ENCODE measurements at regions not wholly inside any gene's neighbourhood (a gene's known extent, or its start where the extent isn't known, plus 50 kb on each side); places are given as distances from the start of the nearest gene placed in this dataset.

GRCh38 chr12:131609762-131610161 lies 101.1 kb upstream of the SFSWAP start:
- TF ChIP-seq CTCF (IDR thresholded peaks at IDR 0.05) (no peak), POLR2A (IDR thresholded peaks at IDR 0.05) (no peak)
